ENCODE measurements at regions not wholly inside any gene's neighbourhood (a gene's known extent, or its start where the extent isn't known, plus 50 kb on each side); places are given as distances from the start of the nearest gene placed in this dataset.
"Not testable (repeated sequence)": the region's sequence is repeated elsewhere in the genome, so short reads cannot be mapped to it uniquely, and the experiment has no call there.

GRCh38 chr1:118589238-118589846 lies 398.8 kb downstream of the TBX15 start:
- in situ Hi-C loops (cut with HindIII; ENCODE audit: low sequenced_read_pairs) = no loop called here
- DNase-seq (ENCODE audit: low spot score) = no peak

DNA sequence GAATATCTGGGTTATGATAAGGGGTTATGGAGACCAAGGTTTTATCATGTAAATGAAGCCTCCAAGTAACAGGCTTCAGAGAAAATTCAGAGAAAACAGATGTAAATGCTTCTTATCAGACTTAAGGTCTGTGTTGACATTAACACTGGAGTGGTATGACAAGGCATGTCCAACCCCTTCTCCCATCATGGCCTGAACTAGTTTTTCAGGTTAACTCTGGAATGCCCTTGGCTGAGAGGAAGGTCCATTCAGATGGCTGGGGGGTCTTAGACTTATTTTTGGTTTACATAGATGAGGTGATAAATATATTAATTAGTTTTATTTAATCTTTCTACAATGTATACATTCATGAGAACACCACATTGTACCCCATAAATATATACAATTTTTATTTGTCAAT lies 399.6 kb downstream of the TBX15 start:
- no peak for DNase-seq (ENCODE audit: low spot score)
- in situ Hi-C loops (cut with HindIII; ENCODE audit: low sequenced_read_pairs) = no loop called here

GRCh38 chr1:118578276-118578675 lies 393.2 kb upstream of the SPAG17 start:
- in situ Hi-C loops (cut with HindIII; ENCODE audit: low sequenced_read_pairs) = no loop called here
- DNase-seq (ENCODE audit: low spot score) = no peak

DNA sequence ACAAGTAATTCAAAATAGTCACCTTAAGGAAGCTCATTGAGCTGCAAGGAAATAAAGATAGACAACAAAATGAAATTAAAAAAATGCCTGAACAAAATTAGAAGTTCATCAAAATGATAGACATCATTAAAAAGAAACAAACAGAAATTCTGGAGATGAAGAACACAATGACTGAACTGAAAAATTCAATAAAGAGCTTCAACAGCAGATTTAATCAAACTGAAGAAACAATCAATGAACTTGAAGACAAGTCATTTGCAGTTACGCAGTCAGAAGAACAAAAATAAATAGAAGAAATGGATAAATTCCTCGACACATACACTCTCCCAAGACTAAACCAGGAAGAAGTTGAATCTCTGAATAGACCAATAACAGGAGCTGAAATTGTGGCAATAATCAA lies 390.0 kb upstream of the SPAG17 start:
- in situ Hi-C loops (cut with HindIII; ENCODE audit: low sequenced_read_pairs) = no loop called here
- no peak for DNase-seq (ENCODE audit: low spot score)

- DNase-seq (ENCODE audit: low spot score) = no peak
- in situ Hi-C loops (cut with HindIII; ENCODE audit: low sequenced_read_pairs) = no loop called here
These were observed 380.1 kb upstream of the SPAG17 start for GRCh38 chr1:118564961-118565703.

- no peak for DNase-seq (ENCODE audit: low spot score)
These were observed 379.2 kb upstream of the SPAG17 start for GRCh38 chr1:118563981-118564951.

GRCh38 chr1:118558933-118559332 lies 373.9 kb upstream of the SPAG17 start:
- DNase-seq (ENCODE audit: low spot score) = no peak
- in situ Hi-C loops (cut with HindIII; ENCODE audit: low sequenced_read_pairs) = no loop called here

More at GRCh38 chr1:118563981-118564951, 379.2 kb upstream of the SPAG17 start:
- in situ Hi-C loops (cut with HindIII; ENCODE audit: low sequenced_read_pairs) = no loop called here

GRCh38 chr1:118556936-118557335 lies 371.9 kb upstream of the SPAG17 start:
- DNase-seq (ENCODE audit: low spot score) = no peak
- in situ Hi-C loops (cut with HindIII; ENCODE audit: low sequenced_read_pairs) = no loop called here

DNA sequence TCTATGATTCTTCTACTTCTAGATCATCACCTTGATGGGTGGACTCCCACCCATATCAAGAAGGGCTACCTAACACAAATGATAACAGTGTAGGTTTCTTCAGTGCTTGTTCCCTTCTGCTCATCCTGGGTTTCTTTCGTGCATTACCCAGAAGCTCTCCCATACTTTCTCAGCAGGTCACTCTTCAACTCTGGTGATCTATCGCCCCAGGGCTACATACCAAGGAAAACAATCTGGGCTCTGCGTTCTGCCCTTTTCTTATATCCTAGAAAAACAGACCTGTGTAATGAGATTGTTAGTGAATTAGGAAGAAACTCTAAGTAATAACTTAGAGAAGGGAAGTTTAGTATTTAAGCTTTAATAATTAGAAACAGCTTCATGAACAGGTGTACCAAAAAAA lies 370.6 kb upstream of the SPAG17 start:
- DNase-seq (ENCODE audit: low spot score) = no peak
- in situ Hi-C loops (cut with HindIII; ENCODE audit: low sequenced_read_pairs) = no loop called here

- in situ Hi-C loops (cut with HindIII; ENCODE audit: low sequenced_read_pairs) = no loop called here
- no peak for DNase-seq (ENCODE audit: low spot score)
These were observed 350.9 kb upstream of the SPAG17 start for GRCh38 chr1:118535901-118536300.

DNA sequence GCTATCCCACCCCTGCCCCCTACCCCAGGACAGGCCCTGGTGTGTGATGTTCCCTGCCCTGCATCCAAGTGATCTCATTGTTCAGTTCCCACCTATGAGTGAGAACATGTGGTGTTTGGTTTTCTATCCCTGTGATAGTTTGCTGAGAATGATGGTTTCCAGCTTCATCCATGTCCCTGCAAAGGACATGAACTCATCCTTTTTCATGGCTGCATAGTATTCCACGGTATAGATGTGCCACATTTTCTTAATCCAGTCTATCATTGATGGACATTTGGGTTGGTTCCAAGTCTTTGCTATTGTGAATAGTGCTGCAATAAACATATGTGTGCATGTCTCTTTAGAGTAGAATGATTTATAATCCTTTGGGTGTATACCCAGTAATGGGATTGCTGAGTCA lies 326.9 kb upstream of the SPAG17 start:
- DNase-seq (ENCODE audit: low spot score); in situ Hi-C loops (cut with HindIII; ENCODE audit: low sequenced_read_pairs): not testable (repeated sequence)

GRCh38 chr1:118504867-118505266 lies 319.8 kb upstream of the SPAG17 start:
- in situ Hi-C loops (cut with HindIII; ENCODE audit: low sequenced_read_pairs) = no loop called here
- DNase-seq (ENCODE audit: low spot score) = no peak

DNA sequence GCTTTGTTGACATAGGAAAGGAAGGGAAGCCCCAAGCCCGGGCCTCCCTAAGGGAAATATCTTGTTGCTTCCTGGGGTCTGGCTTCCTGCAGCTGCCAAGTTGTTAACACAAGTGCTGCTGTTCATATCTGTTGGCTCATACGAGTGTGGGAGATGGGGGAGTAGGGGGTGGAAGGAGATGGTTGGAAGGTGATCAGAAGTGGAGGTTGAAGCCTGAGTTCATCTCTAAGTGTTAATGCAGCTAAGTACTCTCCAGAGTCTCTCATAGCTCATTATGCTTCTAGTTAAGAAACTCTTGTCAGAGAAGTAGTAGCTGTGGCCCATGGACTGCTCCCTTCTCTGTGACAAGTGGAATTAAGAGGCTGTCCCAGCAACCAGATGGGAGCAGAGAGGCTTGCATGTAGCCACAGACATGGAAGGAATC lies 319.2 kb upstream of the SPAG17 start:
- no peak for DNase-seq (ENCODE audit: low spot score)
- in situ Hi-C loops (cut with HindIII; ENCODE audit: low sequenced_read_pairs) = no loop called here

DNA sequence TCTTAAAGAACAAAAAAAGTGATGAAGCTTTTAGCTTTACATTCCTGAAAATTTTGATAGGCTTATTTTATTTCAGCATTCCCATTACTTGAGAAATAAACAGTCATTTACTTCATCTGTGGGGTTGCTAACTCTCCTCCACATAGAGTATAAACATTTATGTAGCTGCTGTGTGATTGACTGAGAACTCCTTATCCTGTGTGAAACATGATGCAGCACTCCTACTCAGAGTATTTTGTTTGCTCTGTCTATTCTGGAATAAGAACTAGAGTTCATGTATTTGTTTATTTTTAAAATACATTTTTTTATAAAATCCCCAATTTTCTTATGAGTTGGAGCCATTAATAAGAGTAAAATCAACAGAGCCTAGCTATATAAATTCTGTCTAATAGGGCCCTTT lies 318.7 kb upstream of the SPAG17 start:
- in situ Hi-C loops (cut with HindIII; ENCODE audit: low sequenced_read_pairs) = no loop called here
- no peak for DNase-seq (ENCODE audit: low spot score)

GRCh38 chr1:118494998-118495397 lies 310.0 kb upstream of the SPAG17 start:
- no peak for DNase-seq (ENCODE audit: low spot score)
- in situ Hi-C loops (cut with HindIII; ENCODE audit: low sequenced_read_pairs) = no loop called here

DNA sequence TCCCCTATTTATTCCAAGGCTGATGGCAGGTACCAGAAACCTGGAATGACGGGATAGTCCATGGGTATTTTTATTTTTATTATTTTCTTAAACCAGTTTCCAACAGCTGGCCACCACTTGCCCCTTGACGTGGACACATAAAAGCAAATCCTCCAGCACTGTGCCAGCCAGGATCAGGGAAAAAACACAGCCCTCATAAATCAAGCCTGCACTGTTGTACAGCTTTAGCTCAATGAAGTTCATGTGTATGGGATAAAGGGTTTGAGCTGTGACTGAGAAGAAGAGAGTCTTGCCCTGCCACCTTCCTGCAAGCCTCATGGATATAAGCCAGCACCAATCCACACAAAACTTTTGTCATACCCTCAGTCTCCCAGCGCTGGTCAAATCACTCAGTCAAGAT lies 303.8 kb upstream of the SPAG17 start:
- DNase-seq (ENCODE audit: low spot score) = no peak
- in situ Hi-C loops (cut with HindIII; ENCODE audit: low sequenced_read_pairs) = no loop called here

GRCh38 chr1:118487932-118488331 lies 302.9 kb upstream of the SPAG17 start:
- in situ Hi-C loops (cut with HindIII; ENCODE audit: low sequenced_read_pairs) = no loop called here
- no peak for DNase-seq (ENCODE audit: low spot score)

GRCh38 chr1:118487091-118487490 lies 302.1 kb upstream of the SPAG17 start:
- no peak for DNase-seq (ENCODE audit: low spot score)
- in situ Hi-C loops (cut with HindIII; ENCODE audit: low sequenced_read_pairs) = no loop called here

DNA sequence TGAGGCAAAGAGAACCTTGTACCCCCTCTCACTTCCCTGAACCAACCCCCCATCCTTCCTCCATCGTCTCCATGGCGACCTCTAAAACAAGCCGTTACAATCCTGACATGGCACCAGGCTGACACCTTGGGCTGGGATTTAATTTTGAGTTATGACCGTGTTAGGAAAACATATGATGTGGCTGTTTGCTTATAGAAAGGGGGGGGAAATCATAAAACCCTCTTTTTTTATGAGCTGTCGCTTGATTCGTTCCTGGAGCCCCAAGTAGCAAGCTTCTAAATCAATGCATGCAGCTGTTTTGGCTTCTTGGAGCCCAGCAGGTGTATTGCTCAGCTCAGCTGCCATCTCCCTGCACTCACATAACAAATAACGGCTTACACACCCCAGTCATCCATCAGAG lies 301.2 kb upstream of the SPAG17 start:
- in situ Hi-C loops (cut with HindIII; ENCODE audit: low sequenced_read_pairs) = no loop called here
- DNase-seq (ENCODE audit: low spot score) = no peak

GRCh38 chr1:118485757-118486156 lies 300.7 kb upstream of the SPAG17 start:
- DNase-seq (ENCODE audit: low spot score) = no peak
- in situ Hi-C loops (cut with HindIII; ENCODE audit: low sequenced_read_pairs) = no loop called here
